Esophagus squamous epithelium (tissue), 4 donors: ENCODE measurements at regions not wholly inside any gene's neighbourhood (a gene's known extent, or its start where the extent isn't known, plus 50 kb on each side); places are given as distances from the start of the nearest gene placed in this dataset.

ENCODE experiments used
- CTCF ChIP-seq, 6 experiments: fragments of 450-650 bp in 4 of 6; fragments of 200-600 bp in 2 of 6; sonication (generic) in 2 of 6; IDR thresholded peaks; one replicate each; pipeline ENCODE4 v1.5.1; 2016 to 2019; ENCODE audit warnings: antibody characterized with exemption in 6 of 6, mild to moderate bottlenecking in 4 of 6, moderate library complexity in 4 of 6
- POLR2A ChIP-seq, 4 donors: fragments of 450-650 bp; IDR thresholded peaks; one replicate each; pipeline ENCODE4 v1.6.1; 2017; ENCODE audit warnings: antibody characterized with exemption in 4 of 4, mild to moderate bottlenecking in 4 of 4, moderate library complexity in 3 of 4

DNA sequence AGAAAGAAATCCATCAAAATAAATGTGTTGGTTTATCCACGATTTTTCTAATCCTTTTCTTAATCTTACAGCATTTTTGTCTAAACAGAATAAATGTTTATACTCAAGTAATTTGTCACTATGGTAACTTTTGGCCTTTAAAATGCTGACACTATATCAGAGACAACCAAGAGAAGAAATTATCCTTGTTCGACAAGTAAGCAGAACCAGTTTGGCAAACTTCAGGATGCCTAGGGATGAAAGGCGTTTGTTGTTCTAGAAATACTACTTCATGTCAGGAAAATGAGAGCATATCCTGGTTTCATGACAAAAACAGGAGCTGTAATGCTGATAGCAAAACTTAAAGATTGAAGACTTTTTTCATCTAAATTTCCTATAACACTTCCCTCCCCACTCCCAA lies 308.0 kb upstream of the ATP11B start:
- TF ChIP-seq POLR2A (IDR thresholded peaks at IDR 0.05) (no peak), CTCF (IDR thresholded peaks at IDR 0.05) (no peak)
